OCI-LY1 (cell line): ENCODE measurements at regions not wholly inside any gene's neighbourhood (a gene's known extent, or its start where the extent isn't known, plus 50 kb on each side); places are given as distances from the start of the nearest gene placed in this dataset.

Source experiments
- CTCF ChIP-seq: fragments of 200-600 bp; sonication (generic), shearing (Covaris generic); IDR thresholded peaks from 2 replicates; pipeline ENCODE4 v1.5.1; 2017; ENCODE audit warnings: mild to moderate bottlenecking, antibody characterized with exemption, low read length, moderate library complexity, mixed read lengths
- EZH2 ChIP-seq: fragments of 200-600 bp; sonication (generic), shearing (Covaris generic); IDR thresholded peaks from 2 replicates; pipeline ENCODE4 v1.8.0; 2017; ENCODE audit warnings: borderline replicate concordance, mixed run types, mild to moderate bottlenecking, antibody characterized with exemption, low read length, moderate library complexity, mixed read lengths

GRCh38 chr5:44987026-44987425 is 178.3 kb downstream of the MRPS30 start:
- TF ChIP-seq CTCF (no peak), EZH2 (no peak)
